GM11168 (cell line): ENCODE measurements at regions not wholly inside any gene's neighbourhood (a gene's known extent, or its start where the extent isn't known, plus 50 kb on each side); places are given as distances from the start of the nearest gene placed in this dataset.
"Not testable (repeated sequence)": the region's sequence is repeated elsewhere in the genome, so short reads cannot be mapped to it uniquely, and the experiment has no call there.

ENCODE experiments used
- in situ Hi-C: fragments of 300-500 bp; cut with MboI; formaldehyde crosslinking; loops from one replicate; pipeline ENCODE4 v1.12.0; 2022; ENCODE audit warnings: low sequenced_read_pairs; ENCODE audit not compliant: unreplicated experiment

GRCh38 chr5:57635146-57635777, 152.7 kb upstream of the ACTBL2 start:
- in situ Hi-C loops = no loop called here

- in situ Hi-C loops = no loop called here
Measured at GRCh38 chr5:57632937-57633336, 150.3 kb upstream of the ACTBL2 start.

- in situ Hi-C loops = not testable (repeated sequence)
Measured at GRCh38 chr5:57631139-57631538, 148.5 kb upstream of the ACTBL2 start.

- in situ Hi-C loops = no loop called here
Measured at GRCh38 chr5:57627661-57628060, 145.1 kb upstream of the ACTBL2 start.

- in situ Hi-C loops = no loop called here
Measured at GRCh38 chr5:57626703-57627102, 144.1 kb upstream of the ACTBL2 start.

- in situ Hi-C loops = no loop called here
Measured at GRCh38 chr5:57621624-57622023, 139.0 kb upstream of the ACTBL2 start.

GRCh38 chr5:57618767-57619381, 136.3 kb upstream of the ACTBL2 start:
- in situ Hi-C loops = no loop called here

GRCh38 chr5:57613741-57614140, 131.1 kb upstream of the ACTBL2 start:
- in situ Hi-C loops = no loop called here

- in situ Hi-C loops = no loop called here
Measured at GRCh38 chr5:57611177-57611576, 128.6 kb upstream of the ACTBL2 start.

- in situ Hi-C loops = no loop called here
Measured at GRCh38 chr5:57608542-57608941, 125.9 kb upstream of the ACTBL2 start.

- in situ Hi-C loops = no loop called here
Measured at GRCh38 chr5:57601996-57602395, 119.4 kb upstream of the ACTBL2 start.

GRCh38 chr5:57600321-57600720, 117.7 kb upstream of the ACTBL2 start:
- in situ Hi-C loops = no loop called here

GRCh38 chr5:57598756-57599155, 116.1 kb upstream of the ACTBL2 start:
- in situ Hi-C loops = no loop called here

GRCh38 chr5:57598097-57598496, 115.5 kb upstream of the ACTBL2 start:
- in situ Hi-C loops = no loop called here

GRCh38 chr5:57595523-57595991, 112.9 kb upstream of the ACTBL2 start:
- in situ Hi-C loops = no loop called here

GRCh38 chr5:57594436-57594835, 111.8 kb upstream of the ACTBL2 start:
- in situ Hi-C loops = no loop called here

GRCh38 chr5:57592236-57592635, 109.6 kb upstream of the ACTBL2 start:
- in situ Hi-C loops = no loop called here

GRCh38 chr5:57586649-57587048, 104.0 kb upstream of the ACTBL2 start:
- in situ Hi-C loops = no loop called here

- in situ Hi-C loops = no loop called here
Measured at GRCh38 chr5:57582578-57583070, 100.0 kb upstream of the ACTBL2 start.

GRCh38 chr5:57581772-57582171, 99.2 kb upstream of the ACTBL2 start:
- in situ Hi-C loops = no loop called here

- in situ Hi-C loops = no loop called here
Measured at GRCh38 chr5:57581222-57581621, 98.6 kb upstream of the ACTBL2 start.
